ENCODE measurements at regions not wholly inside any gene's neighbourhood (a gene's known extent, or its start where the extent isn't known, plus 50 kb on each side); places are given as distances from the start of the nearest gene placed in this dataset.

DNA sequence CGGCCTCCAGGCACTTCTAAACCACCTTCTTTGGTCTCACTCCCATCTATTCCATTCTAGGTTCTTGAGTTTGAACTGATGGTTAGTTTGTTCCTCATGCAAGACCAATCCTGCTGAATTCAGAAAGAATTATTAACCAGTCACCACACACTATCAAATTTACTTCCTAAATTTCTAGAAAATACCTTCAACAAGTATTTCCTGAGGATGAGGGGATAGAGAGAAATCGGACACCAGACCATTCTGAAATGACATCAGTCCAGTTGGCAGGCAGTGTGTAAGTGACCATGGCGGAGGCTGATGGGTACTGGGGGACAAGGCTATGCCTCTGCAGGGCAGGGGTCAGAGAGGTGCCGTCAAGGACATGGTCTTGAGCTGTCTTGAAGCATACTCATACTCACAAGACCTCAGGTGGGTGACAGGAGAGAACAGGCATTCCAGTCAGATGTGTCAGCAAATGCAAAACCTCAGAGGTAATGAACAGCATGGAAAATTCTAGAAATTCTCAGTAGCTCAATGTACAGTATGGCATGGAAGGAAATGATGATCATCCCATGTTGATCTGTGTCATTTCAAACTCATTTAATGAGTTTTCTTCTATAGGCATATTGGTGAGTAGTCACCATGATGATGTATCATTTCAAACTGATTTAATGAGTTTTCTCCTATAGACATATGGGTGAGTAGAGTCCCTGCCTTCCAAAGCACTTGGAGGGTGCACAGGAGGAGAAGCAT, 119.6 kb downstream of the DDX1 start (continued):
- TF ChIP-seq, protein P1, sequence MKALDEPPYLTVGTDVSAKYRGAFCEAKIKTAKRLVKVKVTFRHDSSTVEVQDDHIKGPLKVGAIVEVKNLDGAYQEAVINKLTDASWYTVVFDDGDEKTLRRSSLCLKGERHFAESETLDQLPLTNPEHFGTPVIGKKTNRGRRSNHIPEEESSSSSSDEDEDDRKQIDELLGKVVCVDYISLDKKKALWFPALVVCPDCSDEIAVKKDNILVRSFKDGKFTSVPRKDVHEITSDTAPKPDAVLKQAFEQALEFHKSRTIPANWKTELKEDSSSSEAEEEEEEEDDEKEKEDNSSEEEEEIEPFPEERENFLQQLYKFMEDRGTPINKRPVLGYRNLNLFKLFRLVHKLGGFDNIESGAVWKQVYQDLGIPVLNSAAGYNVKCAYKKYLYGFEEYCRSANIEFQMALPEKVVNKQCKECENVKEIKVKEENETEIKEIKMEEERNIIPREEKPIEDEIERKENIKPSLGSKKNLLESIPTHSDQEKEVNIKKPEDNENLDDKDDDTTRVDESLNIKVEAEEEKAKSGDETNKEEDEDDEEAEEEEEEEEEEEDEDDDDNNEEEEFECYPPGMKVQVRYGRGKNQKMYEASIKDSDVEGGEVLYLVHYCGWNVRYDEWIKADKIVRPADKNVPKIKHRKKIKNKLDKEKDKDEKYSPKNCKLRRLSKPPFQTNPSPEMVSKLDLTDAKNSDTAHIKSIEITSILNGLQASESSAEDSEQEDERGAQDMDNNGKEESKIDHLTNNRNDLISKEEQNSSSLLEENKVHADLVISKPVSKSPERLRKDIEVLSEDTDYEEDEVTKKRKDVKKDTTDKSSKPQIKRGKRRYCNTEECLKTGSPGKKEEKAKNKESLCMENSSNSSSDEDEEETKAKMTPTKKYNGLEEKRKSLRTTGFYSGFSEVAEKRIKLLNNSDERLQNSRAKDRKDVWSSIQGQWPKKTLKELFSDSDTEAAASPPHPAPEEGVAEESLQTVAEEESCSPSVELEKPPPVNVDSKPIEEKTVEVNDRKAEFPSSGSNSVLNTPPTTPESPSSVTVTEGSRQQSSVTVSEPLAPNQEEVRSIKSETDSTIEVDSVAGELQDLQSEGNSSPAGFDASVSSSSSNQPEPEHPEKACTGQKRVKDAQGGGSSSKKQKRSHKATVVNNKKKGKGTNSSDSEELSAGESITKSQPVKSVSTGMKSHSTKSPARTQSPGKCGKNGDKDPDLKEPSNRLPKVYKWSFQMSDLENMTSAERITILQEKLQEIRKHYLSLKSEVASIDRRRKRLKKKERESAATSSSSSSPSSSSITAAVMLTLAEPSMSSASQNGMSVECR (CRISPR knock-in tag; IDR thresholded peaks at IDR 0.05; ENCODE audit: borderline replicate concordance): no peak
- TF ChIP-seq ZSCAN18 (CRISPR knock-in tag; IDR thresholded peaks at IDR 0.05) (no peak), NR3C1 (CRISPR knock-in tag; conservative IDR thresholded peaks at IDR 0.05; ENCODE audit: low read depth) (no peak)
- TF ChIP-seq, protein P2, sequence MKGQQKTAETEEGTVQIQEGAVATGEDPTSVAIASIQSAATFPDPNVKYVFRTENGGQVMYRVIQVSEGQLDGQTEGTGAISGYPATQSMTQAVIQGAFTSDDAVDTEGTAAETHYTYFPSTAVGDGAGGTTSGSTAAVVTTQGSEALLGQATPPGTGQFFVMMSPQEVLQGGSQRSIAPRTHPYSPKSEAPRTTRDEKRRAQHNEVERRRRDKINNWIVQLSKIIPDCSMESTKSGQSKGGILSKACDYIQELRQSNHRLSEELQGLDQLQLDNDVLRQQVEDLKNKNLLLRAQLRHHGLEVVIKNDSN (CRISPR knock-in tag; IDR thresholded peaks at IDR 0.05): no peak
- TF ChIP-seq, protein P3, sequence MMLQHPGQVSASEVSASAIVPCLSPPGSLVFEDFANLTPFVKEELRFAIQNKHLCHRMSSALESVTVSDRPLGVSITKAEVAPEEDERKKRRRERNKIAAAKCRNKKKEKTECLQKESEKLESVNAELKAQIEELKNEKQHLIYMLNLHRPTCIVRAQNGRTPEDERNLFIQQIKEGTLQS (CRISPR knock-in tag; conservative IDR thresholded peaks at IDR 0.05): no peak

DNA sequence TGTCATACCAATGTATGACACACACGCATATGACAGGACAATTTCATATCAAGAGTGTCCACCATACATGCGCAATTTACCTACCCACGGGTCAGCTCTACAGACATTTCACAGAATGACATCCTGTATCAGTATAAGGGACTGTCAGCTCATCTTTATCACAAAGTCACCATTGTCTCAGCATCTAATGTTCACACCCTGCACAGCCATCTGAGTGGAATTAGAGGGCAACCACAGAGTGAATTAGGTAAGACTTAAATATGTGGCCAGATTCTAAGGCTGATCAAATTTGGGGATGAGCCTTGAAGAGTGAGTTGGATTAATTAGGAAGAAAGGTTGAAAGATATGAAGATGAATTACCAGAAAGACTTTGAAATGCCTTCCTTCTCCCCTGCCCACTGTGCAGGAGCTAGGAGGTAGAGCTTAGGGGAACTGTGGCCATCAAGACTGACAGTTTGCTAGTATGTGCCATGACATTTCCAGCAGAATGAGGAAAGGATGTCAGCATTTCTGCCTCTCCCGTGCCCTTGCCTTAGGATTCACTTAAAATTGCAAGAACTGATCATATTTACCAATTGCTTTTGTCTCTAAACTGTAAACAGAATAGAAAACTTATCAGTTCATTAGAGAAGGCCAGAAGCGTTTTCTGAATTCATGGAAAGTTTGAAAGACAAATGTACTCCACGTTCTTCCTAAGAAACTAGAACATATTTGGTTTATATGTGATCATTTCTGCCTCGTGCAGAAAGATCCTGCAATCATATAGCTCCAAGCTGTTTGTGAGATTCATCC, 121.1 kb downstream of the DDX1 start:
- TF ChIP-seq ETV6 (CRISPR knock-in tag; IDR thresholded peaks at IDR 0.05) (no peak), SMAD4 (CRISPR knock-in tag; IDR thresholded peaks at IDR 0.05) (no peak), GABPB1 (CRISPR knock-in tag; IDR thresholded peaks at IDR 0.05) (no peak), IRF2 (CRISPR knock-in tag; IDR thresholded peaks at IDR 0.05; ENCODE audit: borderline replicate concordance, low read depth) (no peak), STAT6 (CRISPR knock-in tag; conservative IDR thresholded peaks at IDR 0.05; ENCODE audit: low read depth) (no peak), TEAD1 (CRISPR knock-in tag; IDR thresholded peaks at IDR 0.05) (no peak), ZNF396 (CRISPR knock-in tag; IDR thresholded peaks at IDR 0.05; ENCODE audit: borderline replicate concordance) (no peak), PRRX2 (CRISPR knock-in tag; IDR thresholded peaks at IDR 0.05) (no peak), TCF7 (CRISPR knock-in tag; IDR thresholded peaks at IDR 0.05; ENCODE audit: low read depth) (no peak), ATF1 (CRISPR knock-in tag; IDR thresholded peaks at IDR 0.05) (no peak), HMGA2 (CRISPR knock-in tag; IDR thresholded peaks at IDR 0.05) (no peak), ZNF416 (CRISPR knock-in tag; IDR thresholded peaks at IDR 0.05) (no peak), CREM (CRISPR knock-in tag; IDR thresholded peaks at IDR 0.05) (no peak), GRHL2 (CRISPR knock-in tag; IDR thresholded peaks at IDR 0.05; ENCODE audit: insufficient replicate concordance, severe bottlenecking) (no peak), ZNF423 (CRISPR knock-in tag; IDR thresholded peaks at IDR 0.05) (no peak), ZSCAN18 (CRISPR knock-in tag; IDR thresholded peaks at IDR 0.05) (no peak), ZNF512 (CRISPR knock-in tag; IDR thresholded peaks at IDR 0.05; ENCODE audit: borderline replicate concordance) (no peak)
- ATAC-seq (no peak), DNase-seq (ENCODE audit: low spot score) (no peak)
- no peak overlapping the region for H3K27ac Mint-ChIP-seq
- no peak overlapping the region for H3K4me3 Mint-ChIP-seq
- H3K27me3 Mint-ChIP-seq (ENCODE audit: low read depth): no peaks in the 10 kb centered on the region
- ChIA-PET POLR2A (no interaction called here), CTCF (no interaction called here)
- H3K4me1 Mint-ChIP-seq: no peaks in the 10 kb centered on the region
- H3K9me3 Mint-ChIP-seq: no peaks in the 10 kb centered on the region; the same call in 1 of the 2 replicates
- H3K36me3 Mint-ChIP-seq: no peaks in the 10 kb centered on the region
